PC-3 (cell line): ENCODE measurements at regions not wholly inside any gene's neighbourhood (a gene's known extent, or its start where the extent isn't known, plus 50 kb on each side); places are given as distances from the start of the nearest gene placed in this dataset.

Source experiments
- ATAC-seq: fragments of 200-7000 bp; cut with Tn5 transposase; 2 replicates; pipeline ENCODE4 v1.9.1; 2020; ENCODE audit warnings: mild to moderate bottlenecking, moderate library complexity
- BruUV-seq: library from RNA; stranded (reverse); fragments of 400-500 nt; replicated peaks from 2 replicates; lab custom pipeline; 2021; lab: Mats Ljungman, UMichigan
- CTCF ChIA-PET: fragments of 300-600 bp; sonication (Branson Sonifier 250); formaldehyde crosslinking; loops from one replicate; lab custom pipeline; 2022; ENCODE audit warnings: antibody characterized with exemption; lab: Charles Lee
- POLR2A ChIA-PET: fragments of 300-600 bp; sonication (Branson Sonifier 250); formaldehyde crosslinking; loops from one replicate; lab custom pipeline; 2022; ENCODE audit warnings: antibody characterized with exemption; ENCODE audit not compliant: unreplicated experiment; lab: Charles Lee
- DNase-seq: peaks from one replicate; pipeline ENCODE4 v3.0.0-alpha.2; 2015
- H2AFZ ChIP-seq: fragments of 300-600 bp; sonication (generic); 2 replicates; pipeline ENCODE4 v1.6.0; 2016; ENCODE audit warnings: antibody characterized with exemption, low read length
- H3F3A ChIP-seq: fragments of 300-600 bp; sonication (generic); one replicate; pipeline ENCODE4 v1.6.0; 2017; ENCODE audit warnings: antibody characterized with exemption, low read length, control low read depth, mild to moderate bottlenecking; ENCODE audit not compliant: unreplicated experiment
- H3K27ac ChIP-seq: fragments of 300-600 bp; sonication (generic); 2 replicates; pipeline ENCODE4 v1.5.1; 2016; ENCODE audit warnings: mild to moderate bottlenecking, low read length
- H3K27me3 ChIP-seq: fragments of 300-600 bp; sonication (generic); 2 replicates; pipeline ENCODE4 v1.6.1; 2016; ENCODE audit warnings: low read length, mixed read lengths
- H3K36me3 ChIP-seq: fragments of 300-600 bp; sonication (generic); 2 replicates; pipeline ENCODE4 v1.6.1; 2016; ENCODE audit warnings: low read depth, mixed run types, low read length, mixed read lengths
- H3K4me1 ChIP-seq: fragments of 300-600 bp; sonication (generic); 2 replicates; pipeline ENCODE4 v1.5.1; 2016; ENCODE audit warnings: low read length; ENCODE audit not compliant: insufficient read depth
- H3K4me2 ChIP-seq: fragments of 300-600 bp; sonication (generic); 2 replicates; pipeline ENCODE4 v1.6.0; 2016; ENCODE audit warnings: low read length
- H3K4me3 ChIP-seq: fragments of 300-600 bp; sonication (generic); 2 replicates; pipeline ENCODE4 v1.5.1; 2016; ENCODE audit warnings: mild to moderate bottlenecking, low read length, mixed read lengths
- H3K79me2 ChIP-seq: fragments of 300-600 bp; sonication (generic); 2 replicates; pipeline ENCODE4 v1.6.1; 2017; ENCODE audit warnings: low read length, mixed read lengths
- H3K9ac ChIP-seq: fragments of 300-600 bp; sonication (generic); 2 replicates; pipeline ENCODE4 v1.6.0; 2016; ENCODE audit warnings: mild to moderate bottlenecking, low read length
- H3K9me2 ChIP-seq: fragments of 300-600 bp; sonication (generic); replicated peaks from 2 replicates; pipeline ENCODE4 v1.6.1; 2016; ENCODE audit warnings: mixed run types, low read length, mixed read lengths
- H3K9me3 ChIP-seq: fragments of 300-600 bp; sonication (generic); 2 replicates; pipeline ENCODE4 v1.6.1; 2016; ENCODE audit warnings: low read length, mixed read lengths
- H4K20me1 ChIP-seq: fragments of 300-600 bp; sonication (generic); 2 replicates; pipeline ENCODE4 v1.6.1; 2016; ENCODE audit warnings: low read length, mixed read lengths
- CTCF ChIP-seq: fragments of 300-600 bp; sonication (generic); conservative IDR thresholded peaks from 2 replicates; pipeline ENCODE4 v1.5.1; 2017; ENCODE audit warnings: antibody characterized with exemption, low read depth, mild to moderate bottlenecking, low read length
- EZH2 ChIP-seq: fragments of 300-600 bp; sonication (generic); IDR thresholded peaks from one replicate; pipeline ENCODE4 v1.6.1; 2017; ENCODE audit warnings: antibody characterized with exemption, mild to moderate bottlenecking, low read length; ENCODE audit not compliant: unreplicated experiment
- EZH2phosphoT487 ChIP-seq: fragments of 300-600 bp; sonication (generic); IDR thresholded peaks from 2 replicates; pipeline ENCODE4 v1.6.1; 2018; ENCODE audit warnings: mild to moderate bottlenecking, antibody characterized with exemption, low read length, borderline replicate concordance
- intact Hi-C: fragments of 100-400 bp; cut with micrococcal nuclease; formaldehyde crosslinking; loops from 2 replicates; pipeline ENCODE4 v1.9.0; 2023

GRCh38 chrX:6599230-6599860, 64.4 kb upstream of the VCX3A start:
- BruUV-seq: no TSS peak
- ATAC-seq: no peak
- CTCF ChIA-PET: no interaction called here

More at GRCh38 chrX:6599230-6599860, 64.4 kb upstream of the VCX3A start:
- Histone ChIP-seq H3K27ac (no peak overlapping the region), H3K27me3 (no peaks in the 10 kb centered on the region), H3K4me3 (no peak overlapping the region), H3K79me2 (no peaks in the 10 kb centered on the region), H3K4me2 (no peak overlapping the region), H3K9me3 (no peaks in the 10 kb centered on the region), H3K9me2 (no peaks in the 10 kb centered on the region), H4K20me1 (no peaks in the 10 kb centered on the region), H3K36me3 (no peaks in the 10 kb centered on the region), H3K9ac (no peak overlapping the region), H2AFZ (no peak overlapping the region), H3F3A (no peaks in the 10 kb centered on the region), H3K4me1 (no peaks in the 10 kb centered on the region)
- no peak for DNase-seq
- intact Hi-C loops: no loop called here
- POLR2A ChIA-PET: no interaction called here
- TF ChIP-seq EZH2 (no peak), EZH2phosphoT487 (no peak), CTCF (no peak)
